H9 (cell line): ENCODE measurements at regions not wholly inside any gene's neighbourhood (a gene's known extent, or its start where the extent isn't known, plus 50 kb on each side); places are given as distances from the start of the nearest gene placed in this dataset.

Source experiments
- DNase-seq: peaks from one replicate; pipeline ENCODE4 v3.0.0-alpha.2; 2017
- H2AFZ ChIP-seq: one replicate; pipeline ENCODE4 v1.6.1; 2013; ENCODE audit warnings: mild to moderate bottlenecking, low read length, control low read depth, moderate library complexity
- H2AK5ac ChIP-seq: 2 replicates; pipeline ENCODE4 v1.6.1; 2013; ENCODE audit warnings: low read length, control low read depth, mixed read lengths; ENCODE audit not compliant: insufficient read length
- H2BK120ac ChIP-seq: one replicate; pipeline ENCODE4 v1.6.1; 2013; ENCODE audit warnings: low read depth, mild to moderate bottlenecking, low read length, control low read depth, inconsistent platforms; ENCODE audit not compliant: poor library complexity, severe bottlenecking
- H2BK12ac ChIP-seq: 2 replicates; pipeline ENCODE4 v1.6.1; 2013; ENCODE audit warnings: low read length, control low read depth, mixed read lengths, low read depth; ENCODE audit not compliant: insufficient read length
- H2BK15ac ChIP-seq: 2 replicates; pipeline ENCODE4 v1.6.1; 2013; ENCODE audit warnings: low read depth, low read length, control low read depth
- H2BK20ac ChIP-seq: one replicate; pipeline ENCODE4 v1.6.1; 2013; ENCODE audit warnings: low read depth, mild to moderate bottlenecking, low read length, control low read depth, inconsistent platforms; ENCODE audit not compliant: poor library complexity, severe bottlenecking
- H2BK5ac ChIP-seq: 2 replicates; pipeline ENCODE4 v1.6.1; 2013; ENCODE audit warnings: low read length, control low read depth, mixed read lengths; ENCODE audit not compliant: insufficient read length
- H3K14ac ChIP-seq: 2 replicates; pipeline ENCODE4 v1.6.1; 2013; ENCODE audit warnings: low read length, control low read depth; ENCODE audit not compliant: insufficient read depth
- H3K18ac ChIP-seq: 2 replicates; pipeline ENCODE4 v1.6.1; 2013; ENCODE audit warnings: low read depth, mild to moderate bottlenecking, mixed read lengths, low read length, control low read depth; ENCODE audit not compliant: insufficient read length
- H3K23ac ChIP-seq: 2 replicates; pipeline ENCODE4 v1.6.1; 2013; ENCODE audit warnings: low read length, control low read depth, mixed read lengths, low read depth; ENCODE audit not compliant: insufficient read length
- H3K23me2 ChIP-seq: 2 replicates; pipeline ENCODE4 v1.6.1; 2013; ENCODE audit warnings: low read depth, mild to moderate bottlenecking, mixed read lengths, low read length, control low read depth; ENCODE audit not compliant: insufficient read length, poor library complexity, severe bottlenecking
- H3K27ac ChIP-seq: 2 replicates; pipeline ENCODE4 v1.5.1; 2013; ENCODE audit warnings: low read length, control low read depth, mixed read lengths, low read depth; ENCODE audit not compliant: insufficient read length
- H3K27me3 ChIP-seq: 2 replicates; pipeline ENCODE4 v1.6.1; 2013; ENCODE audit warnings: low read length, control low read depth, inconsistent platforms; ENCODE audit not compliant: insufficient read depth
- H3K4ac ChIP-seq: 2 replicates; pipeline ENCODE4 v1.6.1; 2013; ENCODE audit warnings: low read depth, mild to moderate bottlenecking, control low read depth, inconsistent platforms, low read length, moderate library complexity
- H3K4me1 ChIP-seq: 2 replicates; pipeline ENCODE4 v1.6.1; 2013; ENCODE audit warnings: low read length, control low read depth, inconsistent platforms; ENCODE audit not compliant: insufficient read depth
- H3K4me2 ChIP-seq: 2 replicates; pipeline ENCODE4 v1.6.1; 2013; ENCODE audit warnings: low read length, control low read depth, mixed read lengths; ENCODE audit not compliant: insufficient read length, insufficient read depth
- H3K56ac ChIP-seq: 2 replicates; pipeline ENCODE4 v1.6.1; 2013; ENCODE audit warnings: low read depth, mild to moderate bottlenecking, mixed read lengths, low read length, control low read depth; ENCODE audit not compliant: insufficient read length
- H3K79me1 ChIP-seq: 2 replicates; pipeline ENCODE4 v1.6.1; 2013; ENCODE audit warnings: low read depth, mild to moderate bottlenecking, moderate library complexity, low read length, control low read depth, inconsistent platforms; ENCODE audit not compliant: insufficient read depth, poor library complexity, severe bottlenecking
- H3K79me2 ChIP-seq: 2 replicates; pipeline ENCODE4 v1.6.1; 2013; ENCODE audit warnings: low read length, control low read depth, inconsistent platforms; ENCODE audit not compliant: insufficient read depth
- H3K9ac ChIP-seq: 2 replicates; pipeline ENCODE4 v1.6.1; 2013; ENCODE audit warnings: low read length, control low read depth, mixed read lengths; ENCODE audit not compliant: insufficient read length; ENCODE audit errors: extremely low read depth
- H3K9me3 ChIP-seq: one replicate; pipeline ENCODE4 v1.6.1; 2013; ENCODE audit warnings: low read depth, low read length, inconsistent platforms; ENCODE audit not compliant: control insufficient read depth
- H3T11ph ChIP-seq: one replicate; pipeline ENCODE4 v1.6.1; 2013; ENCODE audit warnings: mild to moderate bottlenecking, low read length, control low read depth, inconsistent platforms
- H4K20me1 ChIP-seq: one replicate; pipeline ENCODE4 v1.6.1; 2013; ENCODE audit not compliant: control insufficient read depth, insufficient read length, insufficient read depth
- H4K5ac ChIP-seq: 2 replicates; pipeline ENCODE4 v1.6.1; 2013; ENCODE audit warnings: low read depth, mild to moderate bottlenecking, mixed read lengths, low read length, control low read depth; ENCODE audit not compliant: insufficient read length
- H4K8ac ChIP-seq: replicated peaks from 2 replicates; pipeline ENCODE4 v1.6.1; 2013; ENCODE audit warnings: low read length, control low read depth, mixed read lengths, low read depth; ENCODE audit not compliant: insufficient read length
- H4K91ac ChIP-seq: 2 replicates; pipeline ENCODE4 v1.6.1; 2013; ENCODE audit warnings: low read depth, mild to moderate bottlenecking, moderate library complexity, mixed read lengths, low read length, control low read depth; ENCODE audit not compliant: insufficient read length
- H3K27ac Mint-ChIP-seq, 3 experiments: 2 replicates in 2 of 3; 3 replicates in 1 of 3; pipeline ENCODE4 v1.8.0; 2020 to 2021; ENCODE audit warnings: mixed read lengths in 3 of 3, mild to moderate bottlenecking in 1 of 3, moderate library complexity in 1 of 3
- H3K27me3 Mint-ChIP-seq: 2 replicates; pipeline ENCODE4 v1.8.0; 2021; ENCODE audit warnings: low read depth, mild to moderate bottlenecking, moderate library complexity, mixed read lengths
- H3K36me3 Mint-ChIP-seq, 3 experiments: 2 replicates in 2 of 3; 3 replicates in 1 of 3; pipeline ENCODE4 v1.8.0; 2020 to 2021; ENCODE audit warnings: low read depth in 3 of 3, mixed read lengths in 3 of 3; ENCODE audit not compliant: insufficient read depth in 1 of 3
- H3K4me1 Mint-ChIP-seq, 2 experiments: 2 replicates each; pipeline ENCODE4 v1.8.0; 2020; ENCODE audit warnings: mixed read lengths in 2 of 2
- H3K4me3 Mint-ChIP-seq, 2 experiments: 2 replicates in 1 of 2; 3 replicates in 1 of 2; pipeline ENCODE4 v1.8.0; 2020 to 2021; ENCODE audit warnings: mild to moderate bottlenecking in 2 of 2, mixed read lengths in 2 of 2, moderate library complexity in 1 of 2
- H3K9me3 Mint-ChIP-seq, 2 experiments: 2 replicates in 1 of 2; 3 replicates in 1 of 2; pipeline ENCODE4 v1.8.0; 2020; ENCODE audit warnings: mild to moderate bottlenecking in 2 of 2, mixed read lengths in 2 of 2, moderate library complexity in 1 of 2
- CTCF ChIP-seq: fragments of 200-600 bp; sonication (generic); conservative IDR thresholded peaks from 3 replicates; pipeline ENCODE4 v1.8.0; 2021; ENCODE audit warnings: antibody characterized with exemption, mild to moderate bottlenecking

- 0 out of 2 replicates have a peak, but pooled peaks cover 3% of the 10 kb centered on the region for H3K27me3 Mint-ChIP-seq
- H4K20me1 ChIP-seq, result no peaks in the 10 kb centered on the region
- H3K4me2 ChIP-seq, result no peak overlapping the region
Measured at GRCh38 chrX:107574711-107575110, 53.6 kb upstream of the PRPS1 start.

More at GRCh38 chrX:107574711-107575110, 53.6 kb upstream of the PRPS1 start:
- peaks cover 2 to 5% of the 10 kb centered on the region in 2 experiments; a peak in 2 of 4 replicates for H3K4me1 Mint-ChIP-seq
- Histone ChIP-seq H3K79me1 (no peaks in the 10 kb centered on the region), H3K14ac (no peak overlapping the region), H2BK15ac (no peak overlapping the region), H3K4me1 (no peaks in the 10 kb centered on the region), H2AFZ (no peak overlapping the region), H3K27ac (no peak overlapping the region), H3K9ac (no peak overlapping the region), H3K56ac (no peak overlapping the region), H3K79me2 (no peaks in the 10 kb centered on the region), H2BK12ac (no peak overlapping the region), H3T11ph (no peak overlapping the region), H3K4ac (no peak overlapping the region), H3K27me3 (no peaks in the 10 kb centered on the region), H3K18ac (no peak overlapping the region), H2BK120ac (no peak overlapping the region), H4K5ac (no peak overlapping the region), H4K91ac (no peak overlapping the region), H3K23ac (no peak overlapping the region), H2BK20ac (no peak overlapping the region), H4K8ac (no peak overlapping the region), H3K9me3 (peaks cover 5% of the 10 kb centered on the region), H2AK5ac (no peak overlapping the region), H3K23me2 (no peaks in the 10 kb centered on the region), H2BK5ac (no peak overlapping the region)
- no peak overlapping the region for H3K4me3 Mint-ChIP-seq
- H3K36me3 Mint-ChIP-seq, result peaks cover 0 to 10% (median 4%) of the 10 kb centered on the region in 3 experiments; a peak in 3 of 7 replicates
- DNase-seq, result no peak
- H3K27ac Mint-ChIP-seq, result no peak overlapping the region
- TF ChIP-seq CTCF, result no peak
- peaks cover 0 to 42% of the 10 kb centered on the region in 2 experiments; a peak in 2 of 5 replicates for H3K9me3 Mint-ChIP-seq
